GM10266 (cell line): ENCODE measurements at regions not wholly inside any gene's neighbourhood (a gene's known extent, or its start where the extent isn't known, plus 50 kb on each side); places are given as distances from the start of the nearest gene placed in this dataset.
"Not testable (repeated sequence)": the region's sequence is repeated elsewhere in the genome, so short reads cannot be mapped to it uniquely, and the experiment has no call there.

Experiments used
- DNase-seq: peaks from one replicate; pipeline ENCODE4 v3.0.0; 2012; ENCODE audit errors: extremely low spot score
- CTCF ChIP-seq: IDR thresholded peaks from 2 replicates; pipeline ENCODE4 v1.5.1; 2012; ENCODE audit warnings: mild to moderate bottlenecking, low read depth; ENCODE audit not compliant: control insufficient read depth, insufficient read depth; ENCODE audit errors: missing control alignments

- no peak for TF ChIP-seq CTCF
- no peak for DNase-seq
Measured at GRCh38 chr15:70589221-70589620, 174.1 kb downstream of the UACA start.

GRCh38 chr15:70588613-70589012 lies 174.7 kb downstream of the UACA start:
- DNase-seq = no peak
- no peak for TF ChIP-seq CTCF

- no peak for DNase-seq
- no peak for TF ChIP-seq CTCF
Measured at GRCh38 chr15:70587896-70588567, 175.3 kb downstream of the UACA start.

GRCh38 chr15:70587012-70587634 lies 176.2 kb downstream of the UACA start:
- DNase-seq = not testable (repeated sequence)

- no peak for DNase-seq
- TF ChIP-seq CTCF = no peak
Measured at GRCh38 chr15:70586241-70586640, 177.1 kb downstream of the UACA start.

GRCh38 chr15:70585707-70586034 lies 177.7 kb downstream of the UACA start:
- DNase-seq = peak; percentile 26
- no peak for TF ChIP-seq CTCF

- DNase-seq = peak; percentile 37
- TF ChIP-seq CTCF = peak; percentile 19
Measured at GRCh38 chr15:70584838-70585706, 178.3 kb downstream of the UACA start.
